ENCODE measurements at regions not wholly inside any gene's neighbourhood (a gene's known extent, or its start where the extent isn't known, plus 50 kb on each side); places are given as distances from the start of the nearest gene placed in this dataset.

DNA sequence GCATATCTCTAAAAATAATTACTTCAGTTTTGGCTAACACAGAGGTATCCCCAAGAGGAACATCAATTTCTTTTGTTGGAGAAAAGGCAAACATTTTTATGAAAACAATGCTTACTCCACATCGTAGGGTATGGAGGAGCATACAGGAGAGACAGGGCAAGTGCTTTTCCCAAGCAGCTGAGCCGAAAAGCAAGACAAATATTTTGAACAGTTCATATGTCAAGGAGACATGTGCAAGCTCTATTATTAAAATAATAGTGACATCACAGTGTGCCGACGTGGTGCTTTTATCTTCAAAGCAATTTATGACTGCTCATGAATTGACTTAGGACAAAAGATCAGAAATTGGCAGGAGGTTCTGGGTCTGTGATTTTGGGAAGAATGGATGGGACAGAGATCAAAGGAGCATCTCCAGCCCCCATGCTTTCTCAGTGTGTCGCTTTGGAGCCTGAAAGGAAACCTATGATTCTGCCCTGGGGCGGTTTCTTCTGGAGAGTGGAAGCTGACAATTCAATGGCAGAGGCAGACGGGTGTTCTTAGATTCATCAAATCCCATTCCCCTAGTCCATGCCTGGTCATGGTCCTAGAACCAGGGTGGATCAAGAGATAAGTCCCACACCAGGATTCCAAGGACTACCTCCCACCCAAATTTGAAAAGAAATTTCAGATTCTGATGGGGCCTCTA lies 97.1 kb downstream of the JCAD start:
- no peak for DNase-seq (ENCODE audit: low spot score)

DNA sequence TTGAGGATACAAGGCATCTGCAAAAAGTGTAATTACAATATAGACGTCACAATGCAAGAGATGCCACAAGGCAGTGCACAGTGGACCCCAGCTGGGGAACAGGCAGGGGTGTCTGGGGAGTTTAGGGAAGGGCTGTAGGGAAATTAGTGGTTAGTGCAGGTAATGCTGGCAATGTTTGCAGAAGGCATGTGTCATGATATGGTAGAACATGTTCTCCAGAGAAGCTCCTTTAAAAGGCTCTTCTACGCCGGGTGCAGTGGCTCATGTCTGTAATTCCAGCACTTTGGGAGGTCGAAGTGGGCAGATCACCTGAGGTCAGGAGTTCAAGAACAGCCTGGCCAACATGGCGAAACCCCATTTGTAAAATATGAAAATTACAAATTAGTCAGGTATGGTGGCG lies 98.0 kb downstream of the JCAD start:
- no peak for DNase-seq (ENCODE audit: low spot score)

DNA sequence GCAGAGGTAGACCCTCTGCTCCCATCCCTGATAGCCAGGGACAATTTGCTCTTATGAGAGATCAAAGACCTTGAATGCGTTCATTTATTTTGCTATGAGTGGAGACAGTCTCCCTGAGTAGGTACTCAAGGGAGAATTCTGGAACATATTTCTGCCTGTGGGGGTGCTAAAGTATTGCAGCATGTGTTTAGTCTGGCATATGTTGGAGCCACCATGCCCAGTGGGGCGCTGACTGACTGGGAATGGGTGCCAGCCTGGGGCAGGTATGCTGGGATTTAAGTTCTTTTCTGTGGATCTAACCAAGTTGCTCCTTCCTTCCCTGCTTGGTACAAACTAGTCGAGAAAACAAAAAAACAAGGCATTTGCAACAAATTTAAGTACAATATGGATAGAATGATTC lies 99.1 kb downstream of the JCAD start:
- DNase-seq (ENCODE audit: low spot score) = no peak

DNA sequence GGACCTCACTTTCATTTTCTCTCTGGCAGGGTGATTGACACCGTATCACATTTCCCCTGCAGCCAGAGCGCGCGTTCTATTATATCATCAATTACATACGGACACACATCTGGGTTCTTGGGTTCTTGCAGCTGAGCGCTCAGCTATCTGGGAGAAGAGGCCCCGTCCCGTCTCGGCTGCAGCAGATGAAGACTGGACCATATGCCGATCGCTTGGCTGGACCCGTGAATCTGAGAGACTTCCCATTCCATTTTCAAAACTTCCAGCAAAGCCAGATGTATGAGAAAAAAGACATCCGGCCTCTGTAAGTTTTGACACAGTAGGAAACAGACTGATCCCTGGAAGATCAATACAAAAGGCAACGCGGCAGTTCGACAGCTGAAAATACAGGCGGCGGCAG lies 99.8 kb downstream of the JCAD start:
- no peak for DNase-seq (ENCODE audit: low spot score)

DNA sequence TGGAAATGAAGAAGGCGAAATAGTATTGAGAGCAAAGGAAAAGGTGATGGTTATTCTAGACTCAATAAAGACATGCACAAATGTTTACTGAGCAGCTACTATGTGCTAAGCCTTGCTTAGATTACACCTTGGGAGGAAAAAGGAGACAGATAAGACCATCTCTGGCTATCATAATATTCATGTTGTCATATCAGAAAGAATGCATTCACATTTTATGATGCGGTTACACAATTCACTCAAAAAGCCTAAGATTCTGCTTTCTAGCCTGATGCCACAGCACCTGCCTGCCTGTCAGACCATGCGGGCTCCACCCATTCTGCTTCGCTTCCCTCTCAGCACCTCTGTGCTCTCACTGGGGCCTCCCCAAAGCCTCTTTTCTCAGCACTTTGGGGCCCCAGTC lies 100.9 kb downstream of the JCAD start:
- no peak for DNase-seq (ENCODE audit: low spot score)

DNA sequence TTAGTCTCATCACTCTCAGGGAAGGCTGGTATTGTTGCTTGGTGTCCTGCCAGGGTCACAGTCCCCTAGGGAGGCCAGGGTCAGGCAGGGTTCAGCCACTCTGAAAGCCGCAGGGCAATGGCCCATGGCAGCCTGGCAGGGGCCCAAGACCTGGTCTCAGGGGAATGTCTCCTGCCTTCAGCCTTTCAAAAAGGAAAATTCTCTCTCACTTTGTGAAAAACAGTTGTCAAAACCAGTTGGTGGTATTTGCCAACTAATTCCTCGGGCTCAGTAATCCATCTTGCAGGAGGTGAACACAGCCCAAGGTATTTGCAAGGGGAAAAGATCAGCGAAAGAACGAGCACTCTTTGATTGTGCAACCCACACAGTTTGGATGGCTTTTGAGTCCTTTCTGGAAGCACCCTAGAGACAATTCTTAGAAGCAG lies 101.5 kb downstream of the JCAD start:
- peak; percentile 8 for DNase-seq (ENCODE audit: low spot score)

DNA sequence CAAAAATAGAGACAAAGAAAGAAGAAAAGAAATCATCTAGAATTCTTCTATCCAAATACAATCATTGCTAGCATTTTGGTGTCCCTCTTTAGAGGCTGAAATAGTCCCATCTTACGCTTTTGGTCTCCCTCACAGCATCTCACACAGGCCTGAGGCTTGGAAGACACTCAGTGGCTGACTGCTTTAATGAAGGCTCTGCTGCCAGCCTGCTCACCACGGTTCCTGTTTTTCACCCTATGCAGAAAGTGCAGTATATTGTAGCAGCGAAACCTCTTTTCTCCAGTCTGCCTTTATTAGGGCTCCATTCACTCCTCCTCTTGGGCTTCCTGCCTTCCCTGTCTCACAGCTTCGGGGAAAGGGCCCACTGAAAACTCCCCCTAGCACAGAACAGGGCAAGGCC lies 102.2 kb downstream of the JCAD start:
- no peak for DNase-seq (ENCODE audit: low spot score)

DNA sequence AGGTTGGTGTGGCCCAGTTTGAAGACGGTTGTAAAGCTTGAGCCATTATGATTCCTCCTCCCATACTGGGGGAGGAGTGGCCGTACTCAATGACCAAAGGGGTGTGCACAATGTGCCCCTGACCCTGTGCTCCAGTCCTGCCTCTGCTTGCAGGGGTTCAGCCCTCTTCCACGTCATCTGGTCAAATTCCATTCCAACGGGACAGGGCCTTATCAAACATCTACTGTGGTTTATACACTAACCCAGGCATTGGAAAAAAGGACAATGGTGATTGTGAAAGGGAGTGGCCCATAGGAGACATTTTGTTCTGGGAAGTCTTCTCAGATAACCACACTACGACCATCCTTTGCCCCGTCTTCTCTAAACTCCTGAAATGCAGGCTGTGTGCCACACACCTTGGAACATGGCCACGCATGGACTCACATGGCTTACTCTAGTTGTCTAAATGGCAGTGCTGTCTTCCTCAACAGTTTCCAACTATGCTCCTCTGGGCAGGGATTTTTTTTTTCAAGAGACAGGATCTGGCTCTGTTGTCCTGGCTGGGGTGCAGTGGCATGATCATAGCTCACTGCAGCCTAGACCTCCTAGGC lies 103.0 kb downstream of the JCAD start:
- DNase-seq (ENCODE audit: low spot score) = no peak

DNA sequence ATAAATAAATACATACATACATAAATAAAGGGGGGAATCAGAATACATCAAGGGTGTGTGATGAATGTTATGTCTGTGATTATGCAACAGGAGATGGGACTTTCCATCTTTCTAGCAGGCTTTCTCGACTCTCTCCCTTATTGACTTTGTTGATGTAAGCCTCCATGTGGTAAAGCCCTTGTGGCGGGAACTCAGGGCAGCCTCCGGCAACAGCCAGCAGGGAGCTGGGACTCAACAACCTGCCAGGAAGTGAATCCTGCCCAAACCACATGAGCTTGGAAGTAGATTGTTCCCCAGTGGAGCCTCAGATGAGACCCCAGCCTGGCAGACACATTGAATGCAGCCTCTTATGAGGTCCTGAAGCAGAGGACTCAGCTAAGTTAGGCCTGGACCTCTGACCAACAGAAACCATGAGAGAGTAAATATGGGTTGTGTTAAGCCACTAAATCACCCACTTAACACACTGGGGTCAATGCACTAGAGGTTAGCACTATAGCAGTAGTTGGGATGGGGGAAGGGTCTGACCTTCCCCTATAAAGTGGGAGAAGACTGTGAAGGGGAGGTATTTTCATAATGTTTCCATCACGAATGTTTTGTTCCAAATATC lies 104.0 kb downstream of the JCAD start:
- DNase-seq (ENCODE audit: low spot score) = no peak

DNA sequence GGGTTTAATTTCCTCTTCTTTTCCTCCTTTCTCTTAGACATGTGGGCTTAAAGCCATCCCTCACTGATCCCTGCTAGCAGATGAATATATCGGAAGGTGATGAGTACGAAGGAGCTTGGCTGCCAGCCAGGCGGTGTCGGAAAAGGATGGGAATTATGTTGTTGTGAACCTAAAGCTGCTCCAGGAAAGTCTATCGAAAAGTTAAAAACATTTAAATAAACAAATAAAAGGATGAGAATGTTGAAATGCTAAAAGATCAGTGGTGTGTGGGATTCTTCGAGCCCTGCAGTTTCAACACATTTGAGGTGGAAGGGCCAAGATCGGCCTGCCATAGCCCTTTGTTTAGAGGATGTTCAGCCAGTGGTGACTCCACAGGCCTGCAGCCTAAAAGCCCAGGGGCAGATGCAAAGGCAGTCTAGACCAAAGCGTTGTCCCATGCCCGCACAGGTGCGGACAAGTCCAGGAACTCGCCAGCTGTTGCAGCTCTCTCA lies 107.9 kb downstream of the JCAD start:
- no peak for DNase-seq (ENCODE audit: low spot score)

DNA sequence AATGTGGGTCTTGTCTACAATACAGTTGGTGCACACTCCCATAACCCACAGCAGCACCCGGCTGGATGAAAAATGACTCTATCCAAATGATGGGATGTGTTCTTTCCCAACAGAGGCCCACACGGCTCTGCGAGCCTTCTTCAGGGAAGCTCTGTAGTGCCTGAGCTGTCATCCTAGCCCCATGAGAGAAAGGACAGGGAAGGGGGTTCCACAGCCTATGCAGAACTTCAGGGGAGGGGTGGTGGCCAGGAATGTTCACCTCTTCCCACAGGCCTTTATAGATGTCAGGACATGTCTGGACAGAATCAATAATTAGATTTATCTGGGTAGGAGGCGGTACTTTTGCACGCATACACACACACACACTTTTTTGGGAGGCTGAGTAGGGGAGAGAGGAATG lies 109.0 kb downstream of the JCAD start:
- DNase-seq (ENCODE audit: low spot score) = no peak

DNA sequence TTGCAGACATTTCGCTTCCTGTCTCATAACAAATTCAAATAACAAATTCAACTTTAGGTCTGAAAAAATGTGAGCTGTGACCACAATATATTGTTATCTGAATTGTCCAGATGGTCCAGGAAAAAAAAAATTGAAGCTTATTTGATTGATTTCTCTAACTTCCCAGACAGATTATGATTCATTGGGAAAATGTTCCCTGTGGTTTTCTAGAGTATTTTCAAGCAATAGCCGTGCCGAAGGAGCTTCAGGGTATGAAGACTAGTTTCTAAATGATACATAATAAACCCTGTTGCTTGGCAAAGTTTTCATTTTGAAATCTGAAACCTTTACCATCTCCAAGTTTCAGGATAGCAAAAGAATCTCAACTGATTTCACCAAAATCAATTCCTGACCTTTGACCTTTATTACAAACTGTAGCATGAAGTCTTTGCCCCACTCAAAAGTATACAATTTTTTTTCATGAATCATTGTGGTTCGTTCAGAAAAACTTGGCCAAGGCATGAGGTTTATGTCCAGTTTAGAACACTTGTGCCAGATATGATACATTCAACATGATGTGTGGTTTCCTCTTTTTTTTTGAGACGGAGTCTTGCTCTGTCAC lies 109.9 kb downstream of the JCAD start:
- DNase-seq (ENCODE audit: low spot score) = no peak

DNA sequence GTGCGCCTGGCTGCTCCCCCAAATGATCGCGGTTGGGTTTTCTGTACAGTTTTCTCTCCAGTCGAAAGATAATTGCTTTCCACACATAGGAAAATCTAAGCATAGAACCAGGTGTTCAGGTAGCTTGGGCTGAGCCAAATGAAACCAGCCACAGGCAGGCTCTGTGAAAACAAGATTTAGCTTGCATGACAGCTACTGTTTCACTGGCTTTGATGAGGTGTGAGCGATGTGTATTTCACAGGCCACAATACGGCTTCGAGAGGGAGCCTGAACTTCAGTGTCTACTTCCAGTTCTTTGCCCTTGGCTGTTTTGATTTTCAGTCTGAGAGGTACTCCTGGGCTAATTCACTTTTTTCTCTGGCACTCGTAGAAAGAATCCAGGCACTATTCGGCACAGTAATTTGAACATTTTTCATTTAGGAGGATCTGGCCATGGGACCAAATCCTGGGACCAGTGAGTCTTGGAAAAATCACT lies 110.5 kb downstream of the JCAD start:
- DNase-seq (ENCODE audit: low spot score) = no peak

DNA sequence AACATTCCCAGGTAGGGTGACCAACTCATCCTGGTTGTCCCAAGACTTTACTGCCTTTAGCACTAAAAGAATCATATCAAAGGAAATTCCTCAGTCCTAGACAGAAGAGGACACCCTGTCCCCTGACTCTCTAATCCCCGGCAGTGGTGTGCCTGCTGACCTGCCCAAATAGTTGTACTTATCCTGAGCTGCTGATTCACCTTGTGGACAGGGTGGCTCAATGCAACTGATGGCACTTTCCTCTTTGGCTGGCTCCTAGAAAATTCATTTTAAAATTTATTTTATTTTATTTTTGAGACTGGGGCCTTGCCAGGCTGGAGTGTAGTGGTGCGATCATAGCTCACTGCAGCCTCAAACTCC lies 111.7 kb downstream of the JCAD start:
- DNase-seq (ENCODE audit: low spot score) = no peak

DNA sequence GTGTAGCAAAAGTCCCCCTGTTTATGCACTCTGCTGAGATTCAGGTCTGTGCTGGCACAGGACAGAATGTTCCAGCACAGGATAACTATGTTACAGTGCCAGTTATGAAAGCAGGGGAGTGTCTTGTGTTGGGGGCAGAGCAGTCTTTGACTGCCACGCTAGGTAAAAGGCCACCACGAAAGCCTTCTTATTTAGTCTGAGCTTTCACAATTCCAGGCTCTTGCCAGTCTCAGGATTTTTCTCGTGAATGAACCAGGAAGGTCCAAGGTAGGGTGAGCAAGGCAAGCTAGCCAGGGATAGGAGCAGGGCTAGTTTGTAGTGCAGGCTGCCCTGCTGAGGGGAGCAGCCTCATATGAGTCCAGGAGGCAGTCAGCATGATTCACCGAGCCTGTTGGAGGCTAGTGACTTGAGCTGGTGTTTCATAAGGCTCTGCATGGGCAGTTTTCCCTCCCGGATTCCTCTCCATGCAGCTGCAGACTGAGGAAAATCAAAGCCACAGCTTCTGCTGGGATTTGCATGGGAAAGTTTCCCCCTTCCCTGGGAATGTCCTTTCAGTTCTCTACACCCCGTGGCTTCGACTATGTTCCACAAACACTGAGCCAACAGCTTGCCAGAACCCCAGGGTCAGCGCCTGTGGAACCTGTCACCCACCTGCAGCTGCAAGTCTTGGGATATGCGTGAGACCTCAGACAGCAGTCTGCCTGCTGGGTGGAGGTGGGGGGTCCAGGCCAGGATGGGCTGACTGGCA lies 112.3 kb downstream of the JCAD start:
- no peak for DNase-seq (ENCODE audit: low spot score)

DNA sequence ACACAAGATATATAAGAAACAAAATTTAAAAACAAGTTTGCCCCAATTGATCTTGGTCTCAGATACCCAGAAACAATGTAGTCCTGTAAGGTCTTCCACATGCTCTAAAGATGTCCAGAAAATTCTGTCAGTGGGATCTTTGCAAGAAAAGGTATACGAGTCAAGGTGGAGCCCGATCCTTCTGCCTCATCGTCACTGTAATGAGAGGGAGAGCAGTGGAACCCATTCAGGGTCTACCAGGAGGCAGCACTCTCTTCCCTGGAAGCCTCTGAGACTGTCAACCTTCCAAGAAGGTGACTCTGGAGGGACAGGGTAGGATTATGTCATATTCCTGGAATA lies 112.8 kb downstream of the JCAD start:
- DNase-seq (ENCODE audit: low spot score) = no peak

DNA sequence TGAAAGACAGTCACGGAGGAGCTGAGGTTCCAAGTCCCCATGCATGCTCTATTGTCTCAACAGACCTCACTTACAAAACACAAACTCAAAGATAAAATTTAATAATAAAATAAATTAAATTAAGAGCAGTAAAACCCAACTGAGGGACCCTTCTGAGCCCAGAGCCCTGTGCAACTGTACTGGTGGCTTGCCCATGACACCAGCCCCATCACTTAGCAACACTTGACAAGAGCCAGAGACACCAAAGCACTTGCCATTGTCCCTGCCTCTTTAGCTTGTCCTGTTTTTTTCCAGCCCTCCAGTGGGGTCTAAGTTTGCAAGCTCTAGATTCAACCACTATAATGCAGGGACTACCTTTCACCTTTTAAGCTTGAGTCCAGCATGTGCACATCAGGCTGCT lies 117.9 kb downstream of the JCAD start:
- DNase-seq (ENCODE audit: low spot score) = no peak

DNA sequence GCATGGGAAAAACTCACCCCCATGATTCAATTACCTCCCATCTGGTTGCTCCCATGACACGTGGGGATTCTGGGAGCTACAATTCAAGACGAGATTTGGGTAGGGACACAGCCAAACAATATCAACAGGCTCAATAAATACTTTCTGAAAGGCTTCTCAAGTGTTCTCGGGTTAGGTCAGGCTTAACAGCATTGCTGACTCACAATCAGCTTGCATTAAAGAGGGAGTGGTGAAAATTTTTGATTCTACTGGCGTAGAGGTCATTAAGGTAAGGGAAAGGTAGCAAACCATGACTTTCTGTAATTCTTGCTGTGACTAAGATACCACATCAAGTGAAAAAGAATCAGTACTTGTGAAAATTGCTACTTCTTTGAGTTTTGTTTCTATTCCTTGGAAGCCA lies 126.4 kb downstream of the JCAD start:
- DNase-seq (ENCODE audit: low spot score) = no peak

DNA sequence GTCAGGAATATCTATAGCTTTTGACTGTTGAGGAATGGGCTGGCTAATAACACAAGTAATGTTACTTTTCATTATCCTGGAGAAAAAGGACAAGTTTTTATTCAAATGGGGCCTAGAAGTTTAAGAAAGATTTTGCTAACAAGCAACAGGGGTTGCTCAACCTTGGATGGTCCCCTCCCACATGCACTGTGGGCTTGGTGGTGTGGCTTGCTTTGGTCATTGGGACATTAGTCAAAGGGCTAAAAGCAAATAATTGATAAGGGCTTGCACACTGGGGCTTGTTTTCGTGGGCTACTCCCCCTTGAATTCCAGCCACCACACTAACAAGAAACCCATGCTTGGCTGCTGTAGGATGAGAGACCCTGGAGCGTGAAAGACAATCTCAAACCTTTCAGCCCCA lies 127.6 kb downstream of the JCAD start:
- DNase-seq (ENCODE audit: low spot score) = no peak

DNA sequence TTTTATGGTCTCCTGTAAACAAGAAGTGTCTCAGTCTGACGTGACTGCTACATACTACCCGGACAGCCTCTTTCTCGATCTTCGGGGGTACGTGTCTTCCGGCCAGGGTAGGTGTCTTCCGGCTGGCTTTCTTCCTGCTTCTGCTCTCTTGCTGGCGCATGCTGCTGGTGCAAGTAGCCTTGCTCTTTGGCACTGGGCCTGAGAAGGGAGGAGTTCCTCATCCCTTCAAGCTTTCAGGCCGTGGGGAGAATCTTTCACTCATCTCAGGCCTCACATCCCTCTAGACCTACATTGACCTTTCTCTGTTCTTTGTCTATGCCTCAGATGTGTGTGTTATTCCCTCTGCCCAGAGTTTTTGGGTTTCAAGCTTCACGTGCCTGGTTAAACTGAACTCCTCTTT lies 130.4 kb downstream of the JCAD start:
- no peak for DNase-seq (ENCODE audit: low spot score)

DNA sequence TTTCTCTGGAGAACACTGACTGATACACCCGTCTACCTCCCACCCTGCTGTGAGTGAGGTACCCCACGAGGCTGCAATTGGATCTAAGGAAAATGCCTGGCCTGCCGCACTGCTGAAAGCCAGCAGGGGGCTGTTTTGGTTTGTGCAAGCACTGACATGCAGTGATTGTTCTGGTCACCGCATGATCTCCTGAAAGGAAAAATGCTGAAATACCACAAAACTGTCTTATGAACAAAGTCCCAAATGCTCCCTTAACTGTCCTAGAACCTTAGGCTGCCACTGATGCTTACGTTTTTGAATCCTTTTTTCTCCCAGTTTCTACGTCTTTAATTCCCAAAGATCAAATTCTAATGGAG lies 132.7 kb downstream of the JCAD start:
- peak; percentile 6 for DNase-seq (ENCODE audit: low spot score)

DNA sequence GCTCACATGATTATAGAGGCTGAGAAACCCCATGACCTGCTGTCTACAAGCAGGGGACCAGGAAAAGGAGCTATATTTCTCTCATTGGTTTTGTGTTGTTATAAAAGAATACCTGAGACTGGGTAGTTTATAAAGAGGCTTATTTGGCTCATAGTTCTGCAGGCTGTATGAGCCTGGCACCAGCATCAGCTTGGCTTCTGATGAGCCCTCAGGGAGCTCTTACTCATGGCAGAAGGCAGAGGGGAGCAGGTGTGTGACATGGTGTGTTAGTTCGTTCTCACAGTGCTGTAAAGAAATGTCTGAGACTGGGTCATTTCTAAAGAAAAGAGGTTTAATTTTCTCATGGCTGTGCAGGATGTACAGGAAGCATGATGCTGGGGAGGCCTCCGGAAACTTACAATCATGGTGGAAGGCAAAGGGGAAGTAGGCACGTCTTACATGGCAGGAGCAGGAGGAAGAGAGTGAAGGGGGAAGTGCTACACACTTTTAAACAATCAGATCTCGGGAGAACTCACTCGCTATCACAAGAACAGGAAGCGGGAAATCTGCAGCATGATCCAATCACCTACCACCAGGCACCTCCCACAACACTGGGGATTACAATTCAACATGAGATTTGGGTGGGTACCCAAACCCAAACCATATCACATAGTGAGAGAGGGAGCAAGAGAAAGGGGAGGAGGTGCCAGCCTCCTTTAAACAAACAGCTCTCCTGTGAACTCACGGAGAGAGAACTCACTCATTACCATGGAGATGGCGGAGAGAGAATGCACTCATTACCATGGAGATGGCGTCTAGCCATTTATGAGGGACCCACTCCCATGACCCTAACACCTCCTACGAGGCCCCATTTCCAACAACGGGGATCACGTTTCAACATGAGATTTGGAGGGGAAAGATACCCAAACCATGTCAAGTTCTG lies 133.4 kb downstream of the JCAD start:
- no peak for DNase-seq (ENCODE audit: low spot score)

All from NAMALWA (cell line).